ENCODE measurements at regions not wholly inside any gene's neighbourhood (a gene's known extent, or its start where the extent isn't known, plus 50 kb on each side); places are given as distances from the start of the nearest gene placed in this dataset.
"Not testable (repeated sequence)": the region's sequence is repeated elsewhere in the genome, so short reads cannot be mapped to it uniquely, and the experiment has no call there.

- Mint-ChIP-seq H3K36me3 (ENCODE audit: insufficient read depth in 2 of 2) (no peaks in the 10 kb centered on the region), H3K4me3 (no peak overlapping the region), H3K9me3 (no peaks in the 10 kb centered on the region), H3K27me3 (ENCODE audit: low read depth) (no peaks in the 10 kb centered on the region), H3K4me1 (ENCODE audit: low read depth) (peaks cover 33% of the 10 kb centered on the region), H3K27ac (no peak overlapping the region)
- no peak for DNase-seq
- no peak for ATAC-seq (replicated peaks in 1 of 2)
Measured at GRCh38 chr5:160497878-160498277, 76.2 kb downstream of the PTTG1 start.

- DNase-seq; ATAC-seq (replicated peaks in 1 of 2); H3K27me3 Mint-ChIP-seq (ENCODE audit: low read depth); H3K36me3 Mint-ChIP-seq (ENCODE audit: insufficient read depth in 2 of 2); H3K4me3 Mint-ChIP-seq; H3K9me3 Mint-ChIP-seq; H3K27ac Mint-ChIP-seq: not testable (repeated sequence)
- H3K4me1 Mint-ChIP-seq (ENCODE audit: low read depth), result peaks cover 32% of the 10 kb centered on the region
Measured at GRCh38 chr5:160498441-160499043, 76.9 kb downstream of the PTTG1 start.

GRCh38 chr5:160500786-160501779 lies 79.4 kb downstream of the PTTG1 start:
- H3K4me1 Mint-ChIP-seq (ENCODE audit: low read depth), result peaks cover 18% of the 10 kb centered on the region
- no peaks in the 10 kb centered on the region for H3K36me3 Mint-ChIP-seq (ENCODE audit: insufficient read depth in 2 of 2)
- ATAC-seq (replicated peaks in 1 of 2) (no peak), DNase-seq (no peak)
- no peak overlapping the region for H3K27ac Mint-ChIP-seq
- H3K4me3 Mint-ChIP-seq, result no peak overlapping the region
- H3K9me3 Mint-ChIP-seq, result no peaks in the 10 kb centered on the region
- H3K27me3 Mint-ChIP-seq (ENCODE audit: low read depth), result no peaks in the 10 kb centered on the region

- no peaks in the 10 kb centered on the region for H3K27me3 Mint-ChIP-seq (ENCODE audit: low read depth)
- peaks cover 42% of the 10 kb centered on the region for H3K4me1 Mint-ChIP-seq (ENCODE audit: low read depth)
- H3K9me3 Mint-ChIP-seq, result no peaks in the 10 kb centered on the region
- H3K4me3 Mint-ChIP-seq, result no peak overlapping the region
- no peak overlapping the region for H3K27ac Mint-ChIP-seq
- DNase-seq (no peak), ATAC-seq (replicated peaks in 1 of 2) (no peak)
- H3K36me3 Mint-ChIP-seq (ENCODE audit: insufficient read depth in 2 of 2), result no peaks in the 10 kb centered on the region
Measured at GRCh38 chr5:160504906-160505305, 83.3 kb downstream of the PTTG1 start.

GRCh38 chr5:160506006-160507004 lies 84.7 kb downstream of the PTTG1 start:
- Mint-ChIP-seq H3K36me3 (ENCODE audit: insufficient read depth in 2 of 2) (no peaks in the 10 kb centered on the region), H3K27ac (peak overlapping the region; percentile 43), H3K27me3 (ENCODE audit: low read depth) (no peaks in the 10 kb centered on the region), H3K4me1 (ENCODE audit: low read depth) (peaks cover 42% of the 10 kb centered on the region), H3K4me3 (peak overlapping the region; percentile 79 to 85), H3K9me3 (no peaks in the 10 kb centered on the region)
- peak; percentile 74 to 80 for ATAC-seq (replicated peaks in 1 of 2)
- peak; percentile 70 to 73 for DNase-seq

- Mint-ChIP-seq H3K27me3 (ENCODE audit: low read depth) (no peaks in the 10 kb centered on the region), H3K9me3 (no peaks in the 10 kb centered on the region), H3K4me3 (peak overlapping the region; percentile 79 to 85), H3K36me3 (ENCODE audit: insufficient read depth in 2 of 2) (no peaks in the 10 kb centered on the region), H3K4me1 (ENCODE audit: low read depth) (peaks cover 42% of the 10 kb centered on the region), H3K27ac (peak overlapping the region; percentile 43)
- ATAC-seq (replicated peaks in 1 of 2) (peak; percentile 86 to 87), DNase-seq (peak; percentile 58 to 59)
Measured at GRCh38 chr5:160507221-160507721, 85.6 kb downstream of the PTTG1 start.

- Mint-ChIP-seq H3K9me3 (no peaks in the 10 kb centered on the region), H3K27ac (peak overlapping the region; percentile 52), H3K27me3 (ENCODE audit: low read depth) (peaks cover 2% of the 10 kb centered on the region), H3K4me3 (peak overlapping the region; percentile 44 to 69), H3K4me1 (ENCODE audit: low read depth) (peaks cover 47% of the 10 kb centered on the region), H3K36me3 (ENCODE audit: insufficient read depth in 2 of 2) (no peaks in the 10 kb centered on the region)
- DNase-seq, result peak; percentile 68 to 75
- ATAC-seq (replicated peaks in 1 of 2), result peak; percentile 63 to 68
Measured at GRCh38 chr5:160508780-160509361, 87.2 kb downstream of the PTTG1 start.

GRCh38 chr5:160511280-160511929 lies 89.8 kb downstream of the PTTG1 start:
- Mint-ChIP-seq H3K27ac (no peak overlapping the region), H3K36me3 (ENCODE audit: insufficient read depth in 2 of 2) (no peaks in the 10 kb centered on the region), H3K4me1 (ENCODE audit: low read depth) (peaks cover 37% of the 10 kb centered on the region), H3K27me3 (ENCODE audit: low read depth) (peaks cover 6% of the 10 kb centered on the region), H3K9me3 (no peaks in the 10 kb centered on the region), H3K4me3 (no peak overlapping the region)
- no peak for ATAC-seq (replicated peaks in 1 of 2)
- no peak for DNase-seq

All from activated T-cell treated with anti-CD3 and anti-CD28 coated beads, Interleukin-2, amount 50 U/mL, for 72 hours (primary cell).